ENCODE measurements at regions not wholly inside any gene's neighbourhood (a gene's known extent, or its start where the extent isn't known, plus 50 kb on each side); places are given as distances from the start of the nearest gene placed in this dataset.

DNA sequence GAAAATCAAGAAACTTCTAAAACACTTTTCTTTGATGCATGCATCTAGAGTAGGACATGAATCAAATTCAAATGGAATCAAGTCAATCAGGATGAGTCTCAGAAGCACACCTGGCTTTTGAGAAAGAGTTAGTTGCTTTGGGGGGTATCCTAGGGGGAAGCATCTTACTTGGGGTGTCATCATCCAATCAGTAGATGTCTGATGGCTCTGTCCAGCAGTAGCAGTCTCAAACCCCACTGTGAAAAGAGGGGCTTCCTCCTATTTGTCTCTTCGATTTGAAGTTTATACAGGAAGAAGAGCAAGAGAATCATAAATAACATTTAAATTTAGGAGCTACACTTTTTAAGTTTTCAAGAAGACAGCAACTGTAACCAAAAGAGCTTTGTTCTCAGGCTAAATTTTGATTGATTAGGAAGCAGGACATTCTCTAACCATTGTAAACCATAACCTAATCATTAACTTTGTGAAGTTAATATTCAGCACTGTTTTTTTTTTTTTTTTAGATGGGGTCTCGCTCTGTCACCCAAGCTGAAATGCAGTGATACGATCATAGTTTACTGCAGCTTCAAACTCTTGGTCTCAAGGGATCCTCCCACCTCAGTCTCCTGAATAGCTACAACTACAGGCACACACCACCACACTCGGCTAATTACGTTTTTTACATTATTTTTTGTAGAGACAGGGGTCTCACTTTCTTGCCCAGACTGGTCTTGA, 614.7 kb downstream of the CSNK1G3 start:
- no peak for TF ChIP-seq CTCF (IDR thresholded peaks at IDR 0.05; ENCODE audit: low read depth, low read length, missing input control)
- TF ChIP-seq TAF1 (conservative IDR thresholded peaks at IDR 0.05), result no peak
- TF ChIP-seq, protein P1, sequence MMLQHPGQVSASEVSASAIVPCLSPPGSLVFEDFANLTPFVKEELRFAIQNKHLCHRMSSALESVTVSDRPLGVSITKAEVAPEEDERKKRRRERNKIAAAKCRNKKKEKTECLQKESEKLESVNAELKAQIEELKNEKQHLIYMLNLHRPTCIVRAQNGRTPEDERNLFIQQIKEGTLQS (IDR thresholded peaks at IDR 0.05), result no peak
- TF ChIP-seq YY1 (IDR thresholded peaks at IDR 0.05), result no peak
- no peak for TF ChIP-seq RAD21 (IDR thresholded peaks at IDR 0.05)
- no peak for TF ChIP-seq EGR1 (IDR thresholded peaks at IDR 0.05; ENCODE audit: low read depth in 2 of 2)
- TF ChIP-seq JUND (IDR thresholded peaks at IDR 0.05), result no peak
- TF ChIP-seq HNF4G (IDR thresholded peaks at IDR 0.05), result no peak
